ENCODE measurements at regions not wholly inside any gene's neighbourhood (a gene's known extent, or its start where the extent isn't known, plus 50 kb on each side); places are given as distances from the start of the nearest gene placed in this dataset.

- DNase-seq: no peak
Measured at GRCh38 chr13:85445534-85445933, 353.7 kb downstream of the SLITRK6 start.

DNA sequence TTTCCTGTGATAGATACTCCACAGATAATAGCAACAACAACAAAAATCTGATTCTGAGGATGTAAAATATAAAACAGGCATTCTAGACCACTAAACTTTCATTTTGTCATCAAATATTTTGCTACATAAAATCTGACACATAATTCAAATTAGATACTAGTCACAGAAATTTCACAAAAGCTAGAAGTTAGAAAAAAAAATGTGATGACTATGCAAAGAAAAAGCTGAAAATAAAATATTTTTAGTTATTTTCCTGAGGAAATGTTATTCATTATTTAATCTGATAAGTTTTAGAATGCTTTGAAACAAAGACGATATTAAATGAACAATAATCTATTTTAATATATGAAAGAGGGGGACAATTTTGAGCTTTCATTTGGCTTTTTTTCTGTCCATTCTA, 357.2 kb downstream of the SLITRK6 start:
- DNase-seq: no peak

DNA sequence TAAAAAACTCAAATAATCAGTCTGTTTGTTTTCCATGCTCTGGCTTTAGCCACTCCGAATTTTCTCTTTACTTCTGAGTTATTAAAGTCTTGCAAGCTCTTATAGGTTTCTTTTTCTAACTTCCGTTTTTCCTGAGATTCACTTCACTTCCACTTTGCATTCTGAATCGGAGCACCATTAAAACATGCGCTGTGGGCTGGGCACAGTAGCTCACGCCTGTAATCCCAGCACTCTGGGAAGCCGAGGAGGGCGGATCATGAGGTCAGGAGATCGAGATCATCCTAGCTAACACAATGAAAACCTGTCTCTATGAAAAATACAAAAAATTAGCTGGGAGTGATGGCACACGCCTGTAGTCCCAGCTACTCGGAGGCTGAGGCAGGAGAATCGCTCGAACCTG, 357.9 kb downstream of the SLITRK6 start:
- DNase-seq: no peak

DNA sequence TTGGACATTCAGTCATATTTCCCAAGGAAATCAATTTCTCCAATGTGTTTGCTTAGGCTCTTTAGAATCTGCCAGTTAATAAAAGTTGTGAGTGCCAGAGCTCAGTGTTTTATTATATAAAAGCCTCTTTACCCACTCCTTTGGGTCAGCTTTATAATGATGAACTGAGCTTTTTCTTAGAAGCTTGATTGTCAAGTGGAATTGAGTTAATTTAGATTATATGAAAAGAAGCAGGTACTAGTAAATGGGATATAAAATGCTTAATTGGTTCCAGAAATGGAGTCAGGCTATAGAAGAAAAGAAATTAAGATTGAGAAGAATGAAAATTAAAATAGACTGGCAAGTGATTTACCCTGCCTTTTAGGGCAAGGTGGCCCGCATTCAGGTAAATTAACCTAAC, 363.2 kb downstream of the SLITRK6 start:
- no peak for DNase-seq

GRCh38 chr13:85434927-85435326, 364.3 kb downstream of the SLITRK6 start:
- DNase-seq: no peak

- DNase-seq: no peak
Measured at GRCh38 chr13:85432881-85433280, 366.3 kb downstream of the SLITRK6 start.

- no peak for DNase-seq
Measured at GRCh38 chr13:85431720-85432119, 367.5 kb downstream of the SLITRK6 start.

GRCh38 chr13:85430216-85430794, 368.9 kb downstream of the SLITRK6 start:
- no peak for DNase-seq

GRCh38 chr13:85427416-85427815, 371.8 kb downstream of the SLITRK6 start:
- no peak for DNase-seq

- no peak for DNase-seq
Measured at GRCh38 chr13:85420136-85420535, 379.1 kb downstream of the SLITRK6 start.

DNA sequence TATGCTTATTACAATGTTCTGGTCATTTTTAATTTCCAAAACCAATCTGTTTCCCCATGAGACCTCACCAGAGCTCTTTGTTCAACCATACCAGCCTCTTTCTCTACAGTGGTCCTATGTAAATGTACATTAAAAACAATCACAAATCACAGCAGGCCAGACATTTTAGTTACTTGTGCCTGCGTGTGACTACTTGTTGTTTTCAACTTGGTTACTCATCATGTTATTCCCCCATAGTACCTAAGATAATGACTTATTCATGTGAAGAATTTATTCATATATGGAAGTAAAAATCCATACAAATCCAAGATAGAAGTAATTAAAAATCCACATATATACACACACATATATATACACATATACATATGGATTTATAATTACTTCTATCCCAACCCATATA, 379.6 kb downstream of the SLITRK6 start:
- no peak for DNase-seq

DNA sequence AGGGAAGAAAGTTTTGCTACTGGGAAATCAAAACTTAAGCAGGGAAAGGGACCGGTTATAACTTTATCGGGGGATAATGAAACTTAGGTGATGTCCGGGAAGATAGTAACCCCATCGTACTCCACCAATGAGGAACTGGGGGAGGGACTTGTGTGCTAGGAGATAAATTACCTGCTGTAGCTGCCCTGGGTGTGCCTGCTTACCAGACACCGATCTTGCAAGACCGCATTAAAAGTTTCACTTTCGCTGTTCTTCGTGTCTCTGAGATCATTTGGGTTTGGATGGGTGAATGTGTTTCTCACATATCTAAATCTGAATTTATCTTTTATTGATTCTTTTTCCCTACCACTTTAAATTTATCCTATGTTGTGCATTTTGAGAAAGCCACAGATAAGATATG, 381.4 kb downstream of the SLITRK6 start:
- DNase-seq: no peak

DNA sequence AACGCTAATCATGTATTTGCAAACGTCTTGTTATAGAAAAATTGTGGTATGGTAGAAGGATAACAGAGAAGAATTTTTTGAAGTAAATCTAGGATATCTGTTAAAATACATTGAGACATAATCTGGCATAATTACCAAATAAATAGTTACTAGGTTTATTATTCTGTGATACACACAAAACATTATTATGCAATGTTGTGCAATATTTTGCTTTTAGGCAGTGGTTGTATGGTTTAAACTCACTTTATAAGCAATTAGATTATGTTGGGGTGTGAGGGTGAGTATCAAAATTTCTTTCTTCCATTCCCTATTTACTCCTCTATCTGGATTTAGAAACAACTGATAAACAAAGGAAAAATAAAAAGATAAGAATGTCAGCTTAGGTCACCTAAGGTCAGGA, 385.6 kb downstream of the SLITRK6 start:
- DNase-seq: no peak

GRCh38 chr13:85412448-85412847, 386.8 kb downstream of the SLITRK6 start:
- DNase-seq: no peak

DNA sequence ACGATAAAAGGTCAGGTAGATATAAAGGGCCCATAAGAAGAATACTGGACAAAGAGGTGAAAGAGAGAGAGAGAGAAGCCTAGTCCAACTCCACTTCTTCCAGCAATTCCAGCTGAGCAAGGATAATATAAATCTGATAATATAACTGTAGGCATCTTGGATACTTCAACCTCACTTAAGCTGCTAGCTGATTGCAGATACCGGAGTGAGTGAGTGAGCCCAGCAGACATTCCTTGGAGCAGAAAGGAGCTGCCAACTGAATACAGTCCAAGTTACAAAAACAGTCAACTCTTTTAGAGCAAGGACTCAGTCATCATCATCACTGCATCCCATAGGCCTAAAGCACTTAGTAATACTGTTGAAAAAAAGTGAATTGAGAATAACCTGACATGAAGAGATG, 387.6 kb downstream of the SLITRK6 start:
- no peak for DNase-seq

GRCh38 chr13:85408415-85408814, 390.8 kb downstream of the SLITRK6 start:
- no peak for DNase-seq

GRCh38 chr13:85406269-85406975, 392.8 kb downstream of the SLITRK6 start:
- no peak for DNase-seq

DNA sequence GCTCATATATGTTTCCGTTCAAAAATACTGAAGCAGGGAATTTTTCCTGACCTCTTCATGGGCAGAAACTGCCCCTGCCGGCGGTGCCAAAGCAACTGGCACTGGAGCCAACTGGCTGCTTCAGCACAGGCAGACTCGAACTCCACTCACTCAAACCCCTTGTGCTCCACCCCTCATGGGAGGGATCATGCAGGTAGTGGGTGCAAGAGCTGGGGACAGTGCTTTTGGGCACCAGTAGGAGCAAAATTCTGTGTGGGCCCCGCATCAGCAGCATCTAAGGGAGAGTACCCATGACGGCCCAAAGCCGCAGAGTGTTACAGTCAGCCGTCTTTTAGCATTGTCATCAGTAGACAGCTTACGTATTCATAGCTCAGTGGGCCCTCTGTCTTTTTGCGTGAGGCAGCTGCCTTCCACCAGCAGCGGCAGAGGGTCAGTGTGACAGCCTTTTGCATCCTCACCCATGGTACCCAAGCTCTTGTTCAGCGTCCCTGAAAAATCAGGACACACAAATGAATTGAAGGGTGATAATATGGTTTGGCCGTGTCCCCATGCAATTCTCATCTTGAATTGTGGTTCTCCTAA, 393.8 kb downstream of the SLITRK6 start:
- no peak for DNase-seq

DNA sequence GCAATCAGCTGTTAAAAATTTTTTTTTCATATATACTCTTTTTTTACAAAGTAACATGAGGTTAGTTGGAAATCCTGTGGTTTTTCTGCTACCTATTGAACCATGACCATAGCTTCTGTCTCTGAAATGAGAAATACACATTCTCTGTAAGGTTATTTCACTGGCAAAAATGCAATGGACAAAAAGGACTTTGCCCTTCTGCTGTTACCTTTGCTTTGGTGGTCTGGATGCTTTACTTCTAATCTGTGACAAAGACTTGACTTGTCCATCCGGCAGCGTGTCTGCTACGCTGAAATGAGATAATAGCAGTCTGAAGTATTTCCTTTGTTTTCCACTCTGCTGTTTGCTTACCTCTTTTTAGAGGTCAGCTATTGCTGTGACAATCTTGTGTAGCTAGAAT, 412.8 kb downstream of the SLITRK6 start:
- no peak for DNase-seq

- DNase-seq: no peak
Measured at GRCh38 chr13:85383291-85383690, 415.9 kb downstream of the SLITRK6 start.

DNA sequence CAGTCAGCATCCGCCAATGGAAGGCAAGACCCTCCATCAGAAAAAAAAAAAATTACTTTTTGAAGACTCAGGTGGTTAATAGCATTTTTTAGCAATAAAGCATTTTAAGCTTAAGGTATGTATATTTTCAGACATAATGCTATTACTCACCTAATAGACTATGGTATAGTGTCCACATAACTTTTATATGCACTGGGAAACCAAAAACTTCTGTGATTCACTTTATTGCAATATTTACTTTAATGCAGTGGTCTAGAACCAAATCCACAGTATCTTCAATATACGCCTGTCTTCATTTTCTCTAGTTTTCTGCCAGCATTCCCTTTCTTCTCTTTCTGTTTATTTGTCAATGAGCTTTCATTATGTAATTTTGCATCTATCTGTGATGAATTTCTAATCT, 418.1 kb downstream of the SLITRK6 start:
- no peak for DNase-seq

DNA sequence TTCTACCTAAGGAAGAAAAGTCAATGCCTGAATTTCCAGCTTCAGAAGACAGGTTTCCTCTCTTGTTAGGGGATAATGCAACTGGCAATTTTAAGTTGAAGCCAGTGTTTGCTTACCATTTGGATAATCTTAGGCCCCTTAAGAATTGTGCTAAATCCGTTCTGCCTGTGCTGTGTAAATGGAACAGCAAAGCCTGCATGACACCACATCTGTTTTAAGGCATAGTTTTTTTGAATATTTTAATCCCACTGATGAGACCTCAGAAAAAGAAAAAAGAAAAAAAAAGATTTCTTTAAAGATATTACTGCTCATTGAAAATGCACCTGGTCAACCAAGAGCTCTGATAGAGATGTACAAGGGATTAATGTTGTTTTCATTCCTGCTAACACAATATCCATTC, 419.2 kb downstream of the SLITRK6 start:
- no peak for DNase-seq

- DNase-seq: no peak
Measured at GRCh38 chr13:85379433-85379832, 419.8 kb downstream of the SLITRK6 start.

DNA sequence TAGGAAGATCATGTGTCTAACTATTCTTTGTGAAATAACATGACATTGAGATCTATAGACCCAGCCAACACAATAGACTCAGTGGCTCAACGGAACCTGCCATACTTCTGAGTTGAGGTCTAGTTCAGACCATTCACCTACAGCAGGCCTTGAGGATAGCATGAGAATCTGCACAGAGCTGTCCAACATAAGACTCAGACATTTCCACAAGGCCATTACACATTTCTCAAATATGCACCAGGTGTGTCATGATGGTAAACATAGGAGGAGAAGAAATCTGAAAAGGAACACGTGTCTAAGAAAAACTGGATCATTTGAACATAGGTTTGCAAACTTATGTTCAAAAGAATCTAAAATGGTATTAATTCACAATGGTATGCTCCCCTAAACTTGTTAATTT, 421.4 kb downstream of the SLITRK6 start:
- DNase-seq: no peak

DNA sequence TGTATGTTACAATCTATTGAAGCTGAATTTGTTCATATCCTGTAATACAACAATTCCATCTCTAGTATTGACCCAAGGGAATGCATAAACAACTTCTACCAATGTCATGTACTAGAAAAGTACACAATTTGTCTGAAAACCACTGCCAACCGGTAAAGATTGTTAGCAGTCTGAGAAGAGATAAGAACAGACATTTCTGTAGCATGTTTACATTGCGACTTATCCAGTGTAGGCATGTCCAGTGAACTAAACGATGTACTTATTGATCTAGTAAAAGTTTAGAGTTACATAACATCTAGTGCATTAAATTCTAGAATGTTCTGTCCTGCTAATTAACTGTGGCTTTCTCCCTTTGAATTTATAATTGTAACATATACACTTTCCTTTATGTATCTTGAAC, 425.9 kb downstream of the SLITRK6 start:
- no peak for DNase-seq

Measured in stimulated activated CD4-positive, alpha-beta T cell treated with anti-CD3 and anti-CD28 coated beads, Interleukin-12 subunit alpha, Interleukin-12 subunit beta, amount 100 ng/mL, for 4 hours (primary cell).